HEK293 (cell line): ENCODE measurements at regions not wholly inside any gene's neighbourhood (a gene's known extent, or its start where the extent isn't known, plus 50 kb on each side); places are given as distances from the start of the nearest gene placed in this dataset.

Experiments
- CTCF ChIA-PET: fragments of 350-600 bp; formaldehyde crosslinking; extraction: SDS; loops from one replicate; lab custom pipeline; 2021; ENCODE audit warnings: antibody characterized with exemption; lab: Yijun Ruan, JAX
- POLR2A ChIA-PET: fragments of 300-600 bp; formaldehyde crosslinking; extraction: SDS; loops from one replicate; lab custom pipeline; 2020; ENCODE audit warnings: antibody characterized with exemption, inconsistent platforms; lab: Yijun Ruan, JAX
- H3K27ac ChIP-seq: fragments of 200-500 bp; sonication (Bioruptor generic); 2 replicates; pipeline ENCODE4 v1.5.1; 2014; ENCODE audit warnings: low read depth, low read length, control low read depth, inconsistent platforms; ENCODE audit errors: extremely low read depth
- H3K36me3 ChIP-seq, 2 experiments: fragments of 200-500 bp in 1 of 2; sonication (Bioruptor generic) in 1 of 2; 1 replicate in 1 of 2; 2 replicates in 1 of 2; pipeline ENCODE4 v1.5.1; 2014 to 2017; ENCODE audit warnings: inconsistent platforms in 2 of 2, low read length in 2 of 2; ENCODE audit not compliant: control insufficient read depth in 2 of 2, insufficient read depth in 1 of 2
- H3K4me1 ChIP-seq: fragments of 200-500 bp; sonication (Bioruptor generic); 2 replicates; pipeline ENCODE4 v1.5.1; 2014; ENCODE audit warnings: mild to moderate bottlenecking, low read length, inconsistent platforms; ENCODE audit not compliant: control insufficient read depth, insufficient read depth
- H3K4me3 ChIP-seq: 2 replicates; pipeline ENCODE4 v1.5.1; 2011; ENCODE audit warnings: low read depth, mild to moderate bottlenecking, control low read depth, low read length, moderate library complexity
- H3K9me3 ChIP-seq: fragments of 200-500 bp; sonication (Bioruptor generic); 2 replicates; pipeline ENCODE4 v1.5.1; 2014; ENCODE audit warnings: low read depth, low read length, inconsistent platforms; ENCODE audit not compliant: control insufficient read depth, insufficient read depth
- BCL11A ChIP-seq: fragments of 450-650 bp; formaldehyde crosslinking; IDR thresholded peaks from 2 replicates; pipeline ENCODE4 v1.5.1; 2016; ENCODE audit warnings: low read depth, missing biosample characterization, missing genetic modification characterization
- MEIS1 ChIP-seq: sonication (generic); formaldehyde crosslinking; IDR thresholded peaks from 2 replicates; pipeline ENCODE4 v1.8.1; 2022; ENCODE audit warnings: missing genetic modification reagents, mild to moderate bottlenecking, borderline replicate concordance
- ZBTB10 ChIP-seq: fragments of 450-650 bp; formaldehyde crosslinking; IDR thresholded peaks from 2 replicates; pipeline ENCODE4 v1.5.1; 2016; ENCODE audit warnings: missing biosample characterization, missing genetic modification characterization
- ZEB2 ChIP-seq: fragments of 450-650 bp; formaldehyde crosslinking; IDR thresholded peaks from 2 replicates; pipeline ENCODE4 v1.5.1; 2016; ENCODE audit warnings: missing biosample characterization, missing genetic modification characterization
- ZNF132 ChIP-seq: fragments of 450-650 bp; formaldehyde crosslinking; IDR thresholded peaks from 2 replicates; pipeline ENCODE4 v1.5.1; 2017; ENCODE audit warnings: missing biosample characterization, missing genetic modification characterization, borderline replicate concordance
- ZNF155 ChIP-seq: fragments of 450-650 bp; formaldehyde crosslinking; IDR thresholded peaks from 2 replicates; pipeline ENCODE4 v1.5.1; 2016; ENCODE audit warnings: missing biosample characterization, missing genetic modification characterization
- ZNF239 ChIP-seq: fragments of 450-650 bp; formaldehyde crosslinking; IDR thresholded peaks from 2 replicates; pipeline ENCODE4 v1.5.1; 2016; ENCODE audit warnings: missing biosample characterization, missing genetic modification characterization
- ZNF354C ChIP-seq: fragments of 450-650 bp; formaldehyde crosslinking; IDR thresholded peaks from 2 replicates; pipeline ENCODE4 v1.5.1; 2016; ENCODE audit warnings: missing biosample characterization, missing genetic modification characterization, low read depth, borderline replicate concordance
- ZNF391 ChIP-seq: fragments of 450-650 bp; formaldehyde crosslinking; IDR thresholded peaks from 2 replicates; pipeline ENCODE4 v1.5.1; 2016; ENCODE audit warnings: low read depth, missing biosample characterization, missing genetic modification characterization, borderline replicate concordance
- ZNF707 ChIP-seq: fragments of 450-650 bp; formaldehyde crosslinking; IDR thresholded peaks from 2 replicates; pipeline ENCODE4 v1.5.1; 2016; ENCODE audit warnings: missing biosample characterization, missing genetic modification characterization
- TF ChIP-seq, protein P1 (sequence below): fragments of 450-650 bp; formaldehyde crosslinking; IDR thresholded peaks from 2 replicates; pipeline ENCODE4 v1.5.1; 2016; ENCODE audit warnings: missing biosample characterization, missing genetic modification characterization
- TF ChIP-seq, protein P2 (sequence below): fragments of 450-650 bp; formaldehyde crosslinking; IDR thresholded peaks from 2 replicates; pipeline ENCODE4 v1.5.1; 2017; ENCODE audit warnings: missing biosample characterization, missing genetic modification characterization
- TF ChIP-seq, protein P3 (sequence below): fragments of 450-650 bp; formaldehyde crosslinking; conservative IDR thresholded peaks from 2 replicates; pipeline ENCODE4 v1.5.1; 2016; ENCODE audit warnings: low read depth, missing biosample characterization, missing genetic modification characterization

DNA sequence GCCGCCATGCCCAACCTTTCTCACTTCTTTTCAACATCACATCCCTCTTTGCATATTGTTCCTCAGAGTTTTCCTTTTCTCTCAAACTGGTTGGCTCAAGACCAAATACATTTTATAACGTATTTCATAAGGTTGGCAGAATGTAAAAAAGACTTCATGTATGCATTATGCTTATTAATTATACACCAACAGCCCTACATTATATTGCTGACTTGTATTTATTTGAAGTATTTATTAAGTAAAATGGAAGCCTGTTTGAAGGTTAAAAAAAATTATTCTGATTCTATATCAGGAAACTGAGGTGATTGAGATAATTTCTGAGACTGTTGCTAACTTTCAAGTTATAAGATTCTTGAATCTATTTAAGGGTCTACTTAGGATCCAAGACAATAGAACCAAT, 208.0 kb upstream of the KCNH7 start:
- Histone ChIP-seq H3K36me3 (no peaks in the 10 kb centered on the region), H3K4me3 (no peak overlapping the region), H3K27ac (no peak overlapping the region), H3K4me1 (no peaks in the 10 kb centered on the region), H3K9me3 (no peaks in the 10 kb centered on the region)
- ChIA-PET CTCF (no interaction called here), POLR2A (no interaction called here)
- no peak for TF ChIP-seq ZNF155 (tag by site-specific recombination)
- TF ChIP-seq ZNF132 (tag by site-specific recombination), result no peak
- TF ChIP-seq, protein P1, sequence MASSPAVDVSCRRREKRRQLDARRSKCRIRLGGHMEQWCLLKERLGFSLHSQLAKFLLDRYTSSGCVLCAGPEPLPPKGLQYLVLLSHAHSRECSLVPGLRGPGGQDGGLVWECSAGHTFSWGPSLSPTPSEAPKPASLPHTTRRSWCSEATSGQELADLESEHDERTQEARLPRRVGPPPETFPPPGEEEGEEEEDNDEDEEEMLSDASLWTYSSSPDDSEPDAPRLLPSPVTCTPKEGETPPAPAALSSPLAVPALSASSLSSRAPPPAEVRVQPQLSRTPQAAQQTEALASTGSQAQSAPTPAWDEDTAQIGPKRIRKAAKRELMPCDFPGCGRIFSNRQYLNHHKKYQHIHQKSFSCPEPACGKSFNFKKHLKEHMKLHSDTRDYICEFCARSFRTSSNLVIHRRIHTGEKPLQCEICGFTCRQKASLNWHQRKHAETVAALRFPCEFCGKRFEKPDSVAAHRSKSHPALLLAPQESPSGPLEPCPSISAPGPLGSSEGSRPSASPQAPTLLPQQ (tag by site-specific recombination), result no peak
- TF ChIP-seq ZNF707 (tag by site-specific recombination), result no peak
- TF ChIP-seq, protein P2, sequence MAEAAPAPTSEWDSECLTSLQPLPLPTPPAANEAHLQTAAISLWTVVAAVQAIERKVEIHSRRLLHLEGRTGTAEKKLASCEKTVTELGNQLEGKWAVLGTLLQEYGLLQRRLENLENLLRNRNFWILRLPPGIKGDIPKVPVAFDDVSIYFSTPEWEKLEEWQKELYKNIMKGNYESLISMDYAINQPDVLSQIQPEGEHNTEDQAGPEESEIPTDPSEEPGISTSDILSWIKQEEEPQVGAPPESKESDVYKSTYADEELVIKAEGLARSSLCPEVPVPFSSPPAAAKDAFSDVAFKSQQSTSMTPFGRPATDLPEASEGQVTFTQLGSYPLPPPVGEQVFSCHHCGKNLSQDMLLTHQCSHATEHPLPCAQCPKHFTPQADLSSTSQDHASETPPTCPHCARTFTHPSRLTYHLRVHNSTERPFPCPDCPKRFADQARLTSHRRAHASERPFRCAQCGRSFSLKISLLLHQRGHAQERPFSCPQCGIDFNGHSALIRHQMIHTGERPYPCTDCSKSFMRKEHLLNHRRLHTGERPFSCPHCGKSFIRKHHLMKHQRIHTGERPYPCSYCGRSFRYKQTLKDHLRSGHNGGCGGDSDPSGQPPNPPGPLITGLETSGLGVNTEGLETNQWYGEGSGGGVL (tag by site-specific recombination), result no peak

GRCh38 chr2:163045830-163046229, 207.3 kb upstream of the KCNH7 start:
- ChIA-PET POLR2A (no interaction called here), CTCF (no interaction called here)
- H3K4me3 ChIP-seq, result no peak overlapping the region
- H3K36me3 ChIP-seq, result no peaks in the 10 kb centered on the region
- TF ChIP-seq, protein P3, sequence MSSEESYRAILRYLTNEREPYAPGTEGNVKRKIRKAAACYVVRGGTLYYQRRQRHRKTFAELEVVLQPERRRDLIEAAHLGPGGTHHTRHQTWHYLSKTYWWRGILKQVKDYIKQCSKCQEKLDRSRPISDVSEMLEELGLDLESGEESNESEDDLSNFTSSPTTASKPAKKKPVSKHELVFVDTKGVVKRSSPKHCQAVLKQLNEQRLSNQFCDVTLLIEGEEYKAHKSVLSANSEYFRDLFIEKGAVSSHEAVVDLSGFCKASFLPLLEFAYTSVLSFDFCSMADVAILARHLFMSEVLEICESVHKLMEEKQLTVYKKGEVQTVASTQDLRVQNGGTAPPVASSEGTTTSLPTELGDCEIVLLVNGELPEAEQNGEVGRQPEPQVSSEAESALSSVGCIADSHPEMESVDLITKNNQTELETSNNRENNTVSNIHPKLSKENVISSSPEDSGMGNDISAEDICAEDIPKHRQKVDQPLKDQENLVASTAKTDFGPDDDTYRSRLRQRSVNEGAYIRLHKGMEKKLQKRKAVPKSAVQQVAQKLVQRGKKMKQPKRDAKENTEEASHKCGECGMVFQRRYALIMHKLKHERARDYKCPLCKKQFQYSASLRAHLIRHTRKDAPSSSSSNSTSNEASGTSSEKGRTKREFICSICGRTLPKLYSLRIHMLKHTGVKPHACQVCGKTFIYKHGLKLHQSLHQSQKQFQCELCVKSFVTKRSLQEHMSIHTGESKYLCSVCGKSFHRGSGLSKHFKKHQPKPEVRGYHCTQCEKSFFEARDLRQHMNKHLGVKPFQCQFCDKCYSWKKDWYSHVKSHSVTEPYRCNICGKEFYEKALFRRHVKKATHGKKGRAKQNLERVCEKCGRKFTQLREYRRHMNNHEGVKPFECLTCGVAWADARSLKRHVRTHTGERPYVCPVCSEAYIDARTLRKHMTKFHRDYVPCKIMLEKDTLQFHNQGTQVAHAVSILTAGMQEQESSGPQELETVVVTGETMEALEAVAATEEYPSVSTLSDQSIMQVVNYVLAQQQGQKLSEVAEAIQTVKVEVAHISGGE (tag by site-specific recombination), result no peak
- no peak for TF ChIP-seq ZNF239 (tag by site-specific recombination)
- no peak for TF ChIP-seq ZNF391
- no peak for TF ChIP-seq BCL11A
- TF ChIP-seq ZNF354C (tag by site-specific recombination), result no peak
- no peak for TF ChIP-seq MEIS1 (CRISPR knock-in tag)
- TF ChIP-seq ZEB2, result no peak
- TF ChIP-seq ZBTB10 (tag by site-specific recombination), result no peak
- no peaks in the 10 kb centered on the region for H3K4me1 ChIP-seq
- H3K9me3 ChIP-seq, result no peaks in the 10 kb centered on the region
- no peak overlapping the region for H3K27ac ChIP-seq
